Neural cell (in vitro differentiated cells): ENCODE measurements at regions not wholly inside any gene's neighbourhood (a gene's known extent, or its start where the extent isn't known, plus 50 kb on each side); places are given as distances from the start of the nearest gene placed in this dataset.

Source experiments
- H2AFZ ChIP-seq: fragments of 200-600, 300-800 bp; sonication (generic), shearing (Covaris generic); 2 replicates; pipeline ENCODE4 v1.6.0; 2014; ENCODE audit warnings: low read depth, mild to moderate bottlenecking, antibody characterized with exemption, low read length, moderate library complexity
- H3F3A ChIP-seq: fragments of 200-600 bp; shearing (Covaris generic); 2 replicates; pipeline ENCODE4 v1.6.1; 2016; ENCODE audit warnings: mild to moderate bottlenecking, moderate library complexity, mixed read lengths, antibody characterized with exemption, low read length; ENCODE audit not compliant: insufficient read depth, poor library complexity, severe bottlenecking
- H3K27ac ChIP-seq: fragments of 200-600, 300-800 bp; sonication (generic), shearing (Covaris generic); 2 replicates; pipeline ENCODE4 v1.5.1; 2014; ENCODE audit warnings: mild to moderate bottlenecking, low read length, moderate library complexity
- H3K27me3 ChIP-seq: fragments of 300-800, 200-600 bp; sonication (generic), shearing (Covaris generic); 2 replicates; pipeline ENCODE4 v1.6.0; 2014; ENCODE audit warnings: mild to moderate bottlenecking, low read depth, low read length, moderate library complexity; ENCODE audit not compliant: insufficient read depth
- H3K36me3 ChIP-seq: fragments of 300-800, 200-600 bp; sonication (generic), shearing (Covaris generic); 2 replicates; pipeline ENCODE4 v1.5.1; 2014; ENCODE audit warnings: mild to moderate bottlenecking, antibody characterized with exemption, low read length, moderate library complexity; ENCODE audit not compliant: insufficient read depth
- H3K4me2 ChIP-seq: fragments of 300-800, 200-600 bp; sonication (generic), shearing (Covaris generic); 2 replicates; pipeline ENCODE4 v1.6.0; 2014; ENCODE audit warnings: mild to moderate bottlenecking, low read length
- H3K4me3 ChIP-seq: fragments of 300-800, 200-600 bp; sonication (generic), shearing (Covaris generic); 2 replicates; pipeline ENCODE4 v1.5.1; 2014; ENCODE audit warnings: mild to moderate bottlenecking, low read length, moderate library complexity
- H3K79me2 ChIP-seq: fragments of 200-600 bp; shearing (Covaris generic); replicated peaks from 2 replicates; pipeline ENCODE4 v1.6.0; 2014; ENCODE audit warnings: mild to moderate bottlenecking, low read length, moderate library complexity; ENCODE audit not compliant: insufficient read depth
- H3K9ac ChIP-seq: fragments of 300-800, 200-600 bp; sonication (generic), shearing (Covaris generic); 2 replicates; pipeline ENCODE4 v1.6.1; 2016; ENCODE audit warnings: mild to moderate bottlenecking, low read length, mixed read lengths
- H3K9me2 ChIP-seq: fragments of 200-600 bp; shearing (Covaris generic); 2 replicates; pipeline ENCODE4 v1.6.1; 2016; ENCODE audit warnings: mild to moderate bottlenecking, low read length, mixed read lengths; ENCODE audit not compliant: insufficient read depth
- H3K9me3 ChIP-seq: fragments of 200-600, 300-800 bp; sonication (generic), shearing (Covaris generic); 2 replicates; pipeline ENCODE4 v1.6.1; 2016; ENCODE audit warnings: mild to moderate bottlenecking, mixed run types, low read length, moderate library complexity, mixed read lengths
- H4K20me1 ChIP-seq: fragments of 200-600 bp; shearing (Covaris generic); 2 replicates; pipeline ENCODE4 v1.6.1; 2016; ENCODE audit warnings: mild to moderate bottlenecking, mixed run types; ENCODE audit not compliant: insufficient read depth
- EP300 ChIP-seq: fragments of 450-650 bp; conservative IDR thresholded peaks from 2 replicates; pipeline ENCODE4 v1.6.1; 2014; ENCODE audit warnings: antibody characterized with exemption, mild to moderate bottlenecking, moderate library complexity; ENCODE audit not compliant: poor library complexity, severe bottlenecking
- EZH2 ChIP-seq: fragments of 200-600, 300-800 bp; shearing (Covaris generic), sonication (generic); IDR thresholded peaks from 2 replicates; pipeline ENCODE4 v1.6.1; 2014; ENCODE audit warnings: antibody characterized with exemption, low read length, borderline replicate concordance, mild to moderate bottlenecking; ENCODE audit not compliant: insufficient read depth, poor library complexity, severe bottlenecking
- MXI1 ChIP-seq: fragments of 450-650 bp; conservative IDR thresholded peaks from 2 replicates; pipeline ENCODE4 v1.6.1; 2014; ENCODE audit warnings: antibody characterized with exemption, mild to moderate bottlenecking; ENCODE audit not compliant: poor library complexity, severe bottlenecking
- POLR2AphosphoS5 ChIP-seq: IDR thresholded peaks from 2 replicates; pipeline ENCODE4 v1.6.1; 2012
- RAD21 ChIP-seq: fragments of 450-650 bp; conservative IDR thresholded peaks from 2 replicates; pipeline ENCODE4 v1.6.1; 2014; ENCODE audit warnings: antibody characterized with exemption, mild to moderate bottlenecking, moderate library complexity
- REST ChIP-seq: IDR thresholded peaks from 2 replicates; pipeline ENCODE4 v1.6.1; 2012; ENCODE audit warnings: borderline replicate concordance
- SMC3 ChIP-seq: fragments of 450-650 bp; conservative IDR thresholded peaks from 2 replicates; pipeline ENCODE4 v1.6.1; 2014; ENCODE audit warnings: antibody characterized with exemption, mild to moderate bottlenecking, moderate library complexity; ENCODE audit not compliant: poor library complexity
- TAF1 ChIP-seq: IDR thresholded peaks from 2 replicates; pipeline ENCODE4 v1.6.1; 2012; ENCODE audit warnings: low read depth
- TF ChIP-seq, protein P1 (sequence below): fragments of 450-650 bp; IDR thresholded peaks from 2 replicates; pipeline ENCODE4 v1.5.1; 2014; ENCODE audit warnings: antibody characterized with exemption, mild to moderate bottlenecking, moderate library complexity; ENCODE audit not compliant: poor library complexity, severe bottlenecking

GRCh38 chr21:18170221-18170620, 74.4 kb upstream of the CHODL start:
- Histone ChIP-seq H3K36me3 (no peaks in the 10 kb centered on the region), H3K9me3 (no peaks in the 10 kb centered on the region), H3F3A (no peaks in the 10 kb centered on the region), H3K27ac (no peak overlapping the region), H3K4me2 (no peak overlapping the region), H4K20me1 (no peaks in the 10 kb centered on the region), H3K4me3 (no peak overlapping the region), H3K79me2 (no peaks in the 10 kb centered on the region), H3K27me3 (no peaks in the 10 kb centered on the region), H3K9me2 (no peaks in the 10 kb centered on the region), H2AFZ (no peak overlapping the region), H3K9ac (no peak overlapping the region)
- TF ChIP-seq EZH2 (no peak), TAF1 (no peak), EP300 (no peak), POLR2AphosphoS5 (no peak), SMC3 (no peak), RAD21 (no peak), MXI1 (no peak)
- TF ChIP-seq, protein P1, sequence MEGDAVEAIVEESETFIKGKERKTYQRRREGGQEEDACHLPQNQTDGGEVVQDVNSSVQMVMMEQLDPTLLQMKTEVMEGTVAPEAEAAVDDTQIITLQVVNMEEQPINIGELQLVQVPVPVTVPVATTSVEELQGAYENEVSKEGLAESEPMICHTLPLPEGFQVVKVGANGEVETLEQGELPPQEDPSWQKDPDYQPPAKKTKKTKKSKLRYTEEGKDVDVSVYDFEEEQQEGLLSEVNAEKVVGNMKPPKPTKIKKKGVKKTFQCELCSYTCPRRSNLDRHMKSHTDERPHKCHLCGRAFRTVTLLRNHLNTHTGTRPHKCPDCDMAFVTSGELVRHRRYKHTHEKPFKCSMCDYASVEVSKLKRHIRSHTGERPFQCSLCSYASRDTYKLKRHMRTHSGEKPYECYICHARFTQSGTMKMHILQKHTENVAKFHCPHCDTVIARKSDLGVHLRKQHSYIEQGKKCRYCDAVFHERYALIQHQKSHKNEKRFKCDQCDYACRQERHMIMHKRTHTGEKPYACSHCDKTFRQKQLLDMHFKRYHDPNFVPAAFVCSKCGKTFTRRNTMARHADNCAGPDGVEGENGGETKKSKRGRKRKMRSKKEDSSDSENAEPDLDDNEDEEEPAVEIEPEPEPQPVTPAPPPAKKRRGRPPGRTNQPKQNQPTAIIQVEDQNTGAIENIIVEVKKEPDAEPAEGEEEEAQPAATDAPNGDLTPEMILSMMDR: no peak

GRCh38 chr21:18168108-18168507, 76.5 kb upstream of the CHODL start:
- H3K27ac ChIP-seq: no peak overlapping the region
- TF ChIP-seq, protein P1: no peak
- TF ChIP-seq SMC3 (no peak), EZH2 (no peak)

GRCh38 chr21:18164933-18165332, 79.7 kb upstream of the CHODL start:
- TF ChIP-seq EZH2 (no peak), MXI1 (no peak), SMC3 (no peak), EP300 (no peak), POLR2AphosphoS5 (no peak), TAF1 (no peak), RAD21 (no peak), REST (no peak)
- TF ChIP-seq, protein P1: no peak
- Histone ChIP-seq H3K9me2 (no peaks in the 10 kb centered on the region), H3F3A (no peaks in the 10 kb centered on the region), H3K27me3 (no peaks in the 10 kb centered on the region), H3K9me3 (no peaks in the 10 kb centered on the region), H3K4me3 (no peak overlapping the region), H3K4me2 (no peak overlapping the region), H2AFZ (no peak overlapping the region), H3K27ac (no peak overlapping the region), H4K20me1 (no peaks in the 10 kb centered on the region), H3K9ac (no peak overlapping the region), H3K36me3 (no peaks in the 10 kb centered on the region), H3K79me2 (no peaks in the 10 kb centered on the region)

More at GRCh38 chr21:18168108-18168507, 76.5 kb upstream of the CHODL start:
- H3F3A ChIP-seq: no peaks in the 10 kb centered on the region
- no peaks in the 10 kb centered on the region for H3K36me3 ChIP-seq
- no peaks in the 10 kb centered on the region for H3K9me2 ChIP-seq
- no peaks in the 10 kb centered on the region for H4K20me1 ChIP-seq
- H3K9me3 ChIP-seq: no peaks in the 10 kb centered on the region
- no peaks in the 10 kb centered on the region for H3K27me3 ChIP-seq
- no peaks in the 10 kb centered on the region for H3K79me2 ChIP-seq
- no peak overlapping the region for H3K9ac ChIP-seq
- no peak overlapping the region for H3K4me2 ChIP-seq
- H2AFZ ChIP-seq: no peak overlapping the region
- no peak overlapping the region for H3K4me3 ChIP-seq
